Suprapubic skin (tissue), 4 donors: ENCODE measurements at regions not wholly inside any gene's neighbourhood (a gene's known extent, or its start where the extent isn't known, plus 50 kb on each side); places are given as distances from the start of the nearest gene placed in this dataset.

Experiments
- CTCF ChIP-seq, 2 donors: fragments of 200-600 bp in 1 of 2; fragments of 450-650 bp in 1 of 2; sonication (generic) in 1 of 2; IDR thresholded peaks; one replicate each; pipeline ENCODE4 v1.5.1; 2016 to 2019; ENCODE audit warnings: antibody characterized with exemption in 2 of 2, mild to moderate bottlenecking in 1 of 2, moderate library complexity in 1 of 2
- POLR2A ChIP-seq, 2 donors: fragments of 450-650 bp; IDR thresholded peaks; one replicate each; pipeline ENCODE4 v1.6.1; 2017; ENCODE audit warnings: antibody characterized with exemption in 2 of 2, mild to moderate bottlenecking in 2 of 2, moderate library complexity in 2 of 2
- POLR2AphosphoS5 ChIP-seq, 3 donors: sonication (generic); formaldehyde crosslinking; IDR thresholded peaks; one replicate each; pipeline ENCODE4 v1.6.1; 2017; ENCODE audit warnings: antibody characterized with exemption in 3 of 3

DNA sequence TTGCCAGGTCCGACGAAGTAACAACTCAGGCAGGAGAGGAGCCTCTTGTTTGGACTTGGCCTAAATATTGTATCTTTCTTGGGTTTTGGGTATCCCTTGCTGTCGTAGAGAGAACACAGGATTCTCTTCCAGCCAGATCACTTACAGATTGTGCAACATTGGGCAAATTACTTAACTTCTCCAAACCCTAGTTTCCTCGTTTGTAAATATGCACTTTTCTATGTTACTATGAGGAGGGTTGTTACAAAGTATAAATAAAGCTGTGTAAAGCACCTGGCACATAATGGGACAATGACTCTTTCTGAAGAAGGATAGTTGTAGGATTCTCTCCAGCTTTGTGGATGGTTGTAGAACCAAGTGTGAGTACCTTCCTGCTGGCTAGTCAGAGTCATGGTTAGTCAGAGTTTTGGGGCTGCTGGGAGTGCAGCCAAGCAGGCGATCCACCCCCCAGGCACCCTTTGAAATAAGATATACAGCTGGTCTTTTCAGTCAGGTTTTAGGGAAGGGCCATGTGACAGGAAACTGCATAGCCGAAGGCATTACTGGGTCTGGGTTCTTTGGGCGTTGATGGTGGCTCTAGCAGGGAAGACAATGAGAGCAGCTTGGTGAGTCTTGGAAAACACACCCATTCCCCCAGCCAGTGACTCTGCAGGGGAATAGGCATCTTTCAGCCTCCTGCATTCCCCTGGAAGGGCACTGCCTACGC, 49.9 kb upstream of the GDNF start:
- no peak for TF ChIP-seq CTCF (IDR thresholded peaks at IDR 0.05)
- TF ChIP-seq POLR2A (IDR thresholded peaks at IDR 0.05), result no peak
- TF ChIP-seq POLR2AphosphoS5 (IDR thresholded peaks at IDR 0.05), result no peak
